ENCODE measurements at regions not wholly inside any gene's neighbourhood (a gene's known extent, or its start where the extent isn't known, plus 50 kb on each side); places are given as distances from the start of the nearest gene placed in this dataset.

GRCh38 chr12:132423820-132424645, 65.9 kb upstream of the FBRSL1 start:
- no peak for DNase-seq

- no peak for DNase-seq
Measured at GRCh38 chr12:132423251-132423819, 66.6 kb upstream of the FBRSL1 start.

GRCh38 chr12:132422381-132423043, 67.4 kb upstream of the FBRSL1 start:
- peak; percentile 63 for DNase-seq

GRCh38 chr12:132422040-132422380, 67.9 kb upstream of the FBRSL1 start:
- DNase-seq = no peak

- DNase-seq = no peak
Measured at GRCh38 chr12:132419631-132420246, 70.2 kb upstream of the FBRSL1 start.

GRCh38 chr12:132418393-132418925, 71.5 kb upstream of the FBRSL1 start:
- no peak for DNase-seq

- no peak for DNase-seq
Measured at GRCh38 chr12:132417741-132418140, 72.2 kb upstream of the FBRSL1 start.

- no peak for DNase-seq
Measured at GRCh38 chr12:132416827-132417226, 73.1 kb upstream of the FBRSL1 start.

- DNase-seq = no peak
Measured at GRCh38 chr12:132416121-132416673, 73.8 kb upstream of the FBRSL1 start.

- no peak for DNase-seq
Measured at GRCh38 chr12:132415327-132416120, 74.4 kb upstream of the FBRSL1 start.

GRCh38 chr12:132414634-132415326, 75.2 kb upstream of the FBRSL1 start:
- peak; percentile 86 for DNase-seq

GRCh38 chr12:132413931-132414588, 75.9 kb upstream of the FBRSL1 start:
- DNase-seq = peak; percentile 16

GRCh38 chr12:132411457-132411856, 78.5 kb upstream of the FBRSL1 start:
- DNase-seq = no peak

GRCh38 chr12:132410849-132411248, 79.1 kb upstream of the FBRSL1 start:
- no peak for DNase-seq

GRCh38 chr12:132410296-132410625, 79.7 kb upstream of the FBRSL1 start:
- DNase-seq = no peak

- DNase-seq = no peak
Measured at GRCh38 chr12:132409495-132410295, 80.3 kb upstream of the FBRSL1 start.

GRCh38 chr12:132408626-132409494, 79.5 kb upstream of the GALNT9 start:
- no peak for DNase-seq

- DNase-seq = no peak
Measured at GRCh38 chr12:132407992-132408391, 78.6 kb upstream of the GALNT9 start.

GRCh38 chr12:132407451-132407961, 78.1 kb upstream of the GALNT9 start:
- no peak for DNase-seq
